ENCODE measurements at regions not wholly inside any gene's neighbourhood (a gene's known extent, or its start where the extent isn't known, plus 50 kb on each side); places are given as distances from the start of the nearest gene placed in this dataset.
A peak's percentile ranks its signal among the peaks of the same experiment; 100 is the strongest.

GRCh38 chr2:3001615-3002560 lies 375.7 kb downstream of the EIPR1 start:
- TF ChIP-seq PHF8 (conservative IDR thresholded peaks at IDR 0.05; ENCODE audit: low read depth, low read length): no peak
- TF ChIP-seq GTF2F1 (IDR thresholded peaks at IDR 0.05; ENCODE audit: borderline replicate concordance, low read depth, low read length): no peak
- no peak for TF ChIP-seq MAX (IDR thresholded peaks at IDR 0.05)
- TF ChIP-seq RAD21 (IDR thresholded peaks at IDR 0.05 in 1 of 2, conservative IDR thresholded peaks at IDR 0.05 in 1 of 2; ENCODE audit: low read depth in 2 of 2, low read length in 2 of 2): peak; percentile 56 to 58
- TF ChIP-seq CTCF (IDR thresholded peaks at IDR 0.05; ENCODE audit: control extremely low read depth in 1 of 3, insufficient read depth in 1 of 3, low read depth in 1 of 3, low read length in 3 of 3): peak in 2 of 3 experiments; percentile 39 to 42; a peak in 2 of 4 replicates
- Histone ChIP-seq H3K36me3 (ENCODE audit: control insufficient read depth in 2 of 4, insufficient read depth in 4 of 4, low read length in 3 of 4) (no peaks in the 10 kb centered on the region), H3K4me2 (ENCODE audit: insufficient read depth in 1 of 2, low read depth in 2 of 2, low read length in 2 of 2) (no peak overlapping the region), H2BK120ac (replicated peaks; ENCODE audit: low read depth, low read length) (no peak overlapping the region), H3K79me1 (ENCODE audit: low read depth, low read length) (no peaks in the 10 kb centered on the region), H2BK20ac (ENCODE audit: low read length) (no peak overlapping the region), H3K14ac (ENCODE audit: insufficient read length) (no peak overlapping the region), H4K8ac (ENCODE audit: extremely low read depth, insufficient read depth, low read length) (no peak overlapping the region), H3K4me3 (ENCODE audit: extremely low read depth in 1 of 4, insufficient read depth in 2 of 4, low read depth in 3 of 4, low read length in 4 of 4) (no peak overlapping the region), H3K23ac (ENCODE audit: insufficient read length) (no peak overlapping the region), H2BK12ac (ENCODE audit: low read depth, low read length) (0 out of 2 replicates have a peak overlapping the region, but pooled peaks have one; percentile 27), H3K23me2 (ENCODE audit: low read depth, low read length) (no peaks in the 10 kb centered on the region), H3K4me1 (replicated peaks in 1 of 4; ENCODE audit: control insufficient read depth in 3 of 4, insufficient read depth in 4 of 4, low read length in 3 of 4) (no peaks in the 10 kb centered on the region), H3K9ac (replicated peaks in 1 of 4; ENCODE audit: extremely low read depth in 1 of 4, low read depth in 3 of 4, low read length in 3 of 4) (no peak overlapping the region), H3K79me2 (ENCODE audit: control insufficient read depth in 1 of 2, insufficient read depth in 2 of 2, low read length in 2 of 2) (no peaks in the 10 kb centered on the region), H2AK5ac (ENCODE audit: low read depth, low read length) (no peak overlapping the region), H3K56ac (replicated peaks; ENCODE audit: insufficient read length, low read depth, low read length) (no peak overlapping the region), H3K27ac (ENCODE audit: low read depth, low read length) (no peak overlapping the region), H3K4ac (replicated peaks; ENCODE audit: insufficient read length, low read depth, low read length) (no peak overlapping the region), H4K5ac (ENCODE audit: insufficient read length, low read depth, low read length) (no peak overlapping the region), H4K91ac (replicated peaks; ENCODE audit: insufficient read length, low read length) (no peak overlapping the region), H2BK5ac (ENCODE audit: low read depth, low read length) (no peak overlapping the region), H3K18ac (ENCODE audit: extremely low read depth, low read length) (no peak overlapping the region), H4K20me1 (replicated peaks in 1 of 2; ENCODE audit: control insufficient read depth in 1 of 2, insufficient read depth in 2 of 2, low read length in 2 of 2) (no peaks in the 10 kb centered on the region), H3K27me3 (replicated peaks in 1 of 4; ENCODE audit: control insufficient read depth in 3 of 4, extremely low read depth in 1 of 4, insufficient read depth in 3 of 4, low read length in 3 of 4) (no peaks in the 10 kb centered on the region), H2AFZ (ENCODE audit: low read length) (peak overlapping the region; percentile 61), H3K9me3 (ENCODE audit: insufficient read depth in 2 of 2, low read depth in 1 of 2, low read length in 1 of 2) (no peaks in the 10 kb centered on the region), H2BK15ac (ENCODE audit: low read length) (no peak overlapping the region)
- FAIRE-seq (no peak), DNase-seq (ENCODE audit: low read depth in 1 of 2, low spot score in 2 of 2) (no peak)
- CTCF ChIA-PET (ENCODE audit: partially characterized antibody): interaction anchor here (0.6 to 1.2 kb wide), 3 partner anchors 9 to 439 kb away, joined by 3 read pairs; no protein-coding TSS in a partner anchor
- 84% methylated on average over 18 of the region's 18 CpGs; no CpG with 5 or more reads in 1 of the 2 experiments for WGBS, 2 experiments (ENCODE audit: extremely low coverage in 1 of 2, insufficient coverage in 1 of 2, insufficient read length in 1 of 2, insufficient replicate concordance in 2 of 2, low coverage in 1 of 2, low lambda C conversion rate in 2 of 2, missing lambda C conversion rate in 1 of 2)
- POLR2A ChIA-PET (ENCODE audit: partially characterized antibody): no interaction called here

Measured in H1 (cell line).